ENCODE measurements at regions not wholly inside any gene's neighbourhood (a gene's known extent, or its start where the extent isn't known, plus 50 kb on each side); places are given as distances from the start of the nearest gene placed in this dataset.

DNA sequence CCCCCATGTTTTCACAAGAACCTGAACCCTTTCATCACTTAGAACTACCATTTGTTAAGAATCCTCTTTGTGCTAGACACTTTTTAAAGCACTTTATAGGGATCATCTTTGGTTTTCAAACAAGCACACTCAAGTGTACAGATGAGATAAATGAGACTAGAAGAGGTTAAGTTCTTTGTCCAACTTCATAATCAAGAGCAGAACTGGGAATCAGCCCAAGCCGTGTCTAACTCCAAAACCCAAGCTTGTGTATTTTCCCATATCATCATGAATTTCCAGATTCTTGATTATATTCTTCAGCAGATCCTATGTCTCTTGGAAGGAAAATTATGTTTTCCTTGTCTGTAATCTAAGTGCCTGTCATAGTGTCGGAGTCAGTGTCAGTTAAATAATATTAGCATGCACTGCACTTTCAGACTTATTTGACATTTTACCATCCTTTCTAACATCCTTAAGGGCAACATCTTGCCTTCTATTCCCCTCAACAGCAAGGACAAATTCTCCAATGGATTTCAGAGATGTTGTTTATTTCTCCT is 123.0 kb upstream of the SETBP1 start:
- Histone ChIP-seq H3K4me3 (no peak overlapping the region), H3K4me1 (no peaks in the 10 kb centered on the region), H3K9me3 (no peaks in the 10 kb centered on the region), H3K36me3 (no peaks in the 10 kb centered on the region), H3K27ac (no peak overlapping the region), H3K27me3 (no peaks in the 10 kb centered on the region)
- TF ChIP-seq, protein P1, sequence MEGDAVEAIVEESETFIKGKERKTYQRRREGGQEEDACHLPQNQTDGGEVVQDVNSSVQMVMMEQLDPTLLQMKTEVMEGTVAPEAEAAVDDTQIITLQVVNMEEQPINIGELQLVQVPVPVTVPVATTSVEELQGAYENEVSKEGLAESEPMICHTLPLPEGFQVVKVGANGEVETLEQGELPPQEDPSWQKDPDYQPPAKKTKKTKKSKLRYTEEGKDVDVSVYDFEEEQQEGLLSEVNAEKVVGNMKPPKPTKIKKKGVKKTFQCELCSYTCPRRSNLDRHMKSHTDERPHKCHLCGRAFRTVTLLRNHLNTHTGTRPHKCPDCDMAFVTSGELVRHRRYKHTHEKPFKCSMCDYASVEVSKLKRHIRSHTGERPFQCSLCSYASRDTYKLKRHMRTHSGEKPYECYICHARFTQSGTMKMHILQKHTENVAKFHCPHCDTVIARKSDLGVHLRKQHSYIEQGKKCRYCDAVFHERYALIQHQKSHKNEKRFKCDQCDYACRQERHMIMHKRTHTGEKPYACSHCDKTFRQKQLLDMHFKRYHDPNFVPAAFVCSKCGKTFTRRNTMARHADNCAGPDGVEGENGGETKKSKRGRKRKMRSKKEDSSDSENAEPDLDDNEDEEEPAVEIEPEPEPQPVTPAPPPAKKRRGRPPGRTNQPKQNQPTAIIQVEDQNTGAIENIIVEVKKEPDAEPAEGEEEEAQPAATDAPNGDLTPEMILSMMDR (IDR thresholded peaks at IDR 0.05) = no peak
- DNase-seq (ENCODE audit: low spot score) = no peak

DNA sequence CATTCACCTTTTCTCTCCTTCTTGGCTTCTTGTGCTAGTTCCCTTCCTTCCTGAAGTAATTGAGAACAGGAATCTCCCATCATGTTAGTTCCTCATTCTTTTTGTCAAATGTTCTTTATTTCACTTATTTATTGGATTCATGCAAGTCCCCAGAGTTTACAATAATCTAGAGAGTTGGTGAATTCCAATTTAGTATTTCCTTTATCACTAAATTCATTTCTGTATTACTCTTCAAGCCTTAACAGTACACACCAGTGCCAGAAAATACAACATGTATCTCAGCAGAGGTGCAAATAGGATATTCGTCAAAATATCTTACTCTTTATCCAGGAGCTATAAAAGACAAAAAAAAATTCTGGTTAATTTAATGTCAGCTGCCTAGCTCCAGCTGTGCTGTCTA is 121.9 kb upstream of the SETBP1 start:
- Histone ChIP-seq H3K27me3 (no peaks in the 10 kb centered on the region), H3K27ac (no peak overlapping the region), H3K36me3 (no peaks in the 10 kb centered on the region), H3K4me3 (no peak overlapping the region), H3K9me3 (no peaks in the 10 kb centered on the region), H3K4me1 (no peaks in the 10 kb centered on the region)
- no peak for DNase-seq (ENCODE audit: low spot score)
- TF ChIP-seq, protein P1 (IDR thresholded peaks at IDR 0.05) = no peak

DNA sequence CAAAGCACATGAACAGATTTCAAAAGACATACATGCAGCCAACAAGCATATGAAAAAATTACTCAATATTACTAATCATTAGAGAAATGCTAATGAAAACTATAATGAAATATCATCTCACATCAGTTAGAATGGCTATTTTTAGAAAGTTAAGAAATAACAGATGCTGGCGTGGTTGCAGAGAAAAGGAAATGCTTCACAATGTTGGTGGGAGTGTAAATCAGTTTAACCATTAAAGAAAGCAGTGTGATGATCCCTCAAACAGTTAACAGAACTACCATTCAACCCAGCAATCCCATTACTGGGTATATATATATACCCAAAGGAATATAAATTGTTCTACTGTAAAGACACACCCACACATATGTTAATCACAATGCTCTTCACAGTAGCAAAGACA is 117.7 kb upstream of the SETBP1 start:
- no peak overlapping the region for H3K27ac ChIP-seq
- H3K4me1 ChIP-seq = no peaks in the 10 kb centered on the region
- DNase-seq (ENCODE audit: low spot score) = no peak
- H3K9me3 ChIP-seq = no peaks in the 10 kb centered on the region
- H3K4me3 ChIP-seq = no peak overlapping the region
- H3K27me3 ChIP-seq = no peaks in the 10 kb centered on the region
- H3K36me3 ChIP-seq = no peaks in the 10 kb centered on the region
- TF ChIP-seq, protein P1 (IDR thresholded peaks at IDR 0.05) = no peak

DNA sequence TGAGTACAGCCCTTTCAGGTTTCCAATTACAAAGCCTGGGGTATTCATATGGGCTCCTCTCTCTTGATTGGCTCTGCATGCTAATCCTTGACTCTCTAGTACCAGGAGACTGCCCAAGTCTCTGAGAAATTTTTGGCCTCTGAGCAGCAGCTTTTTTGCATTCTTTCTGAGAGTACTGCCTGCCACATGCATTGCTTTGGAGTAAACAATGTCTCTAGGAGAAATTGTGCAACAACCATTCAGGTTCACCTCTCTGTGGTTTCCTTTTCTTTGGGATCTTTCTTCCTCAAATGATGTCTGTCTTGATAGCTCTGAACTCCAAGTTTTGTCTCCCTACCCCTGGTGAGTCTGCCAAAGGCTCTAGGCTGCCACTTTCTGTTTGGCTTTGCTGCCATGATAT is 115.8 kb upstream of the SETBP1 start:
- Histone ChIP-seq H3K36me3 (no peaks in the 10 kb centered on the region), H3K4me3 (no peak overlapping the region), H3K4me1 (no peaks in the 10 kb centered on the region), H3K27me3 (no peaks in the 10 kb centered on the region), H3K27ac (no peak overlapping the region), H3K9me3 (no peaks in the 10 kb centered on the region)
- DNase-seq (ENCODE audit: low spot score) = no peak
- TF ChIP-seq, protein P1 (IDR thresholded peaks at IDR 0.05) = no peak

DNA sequence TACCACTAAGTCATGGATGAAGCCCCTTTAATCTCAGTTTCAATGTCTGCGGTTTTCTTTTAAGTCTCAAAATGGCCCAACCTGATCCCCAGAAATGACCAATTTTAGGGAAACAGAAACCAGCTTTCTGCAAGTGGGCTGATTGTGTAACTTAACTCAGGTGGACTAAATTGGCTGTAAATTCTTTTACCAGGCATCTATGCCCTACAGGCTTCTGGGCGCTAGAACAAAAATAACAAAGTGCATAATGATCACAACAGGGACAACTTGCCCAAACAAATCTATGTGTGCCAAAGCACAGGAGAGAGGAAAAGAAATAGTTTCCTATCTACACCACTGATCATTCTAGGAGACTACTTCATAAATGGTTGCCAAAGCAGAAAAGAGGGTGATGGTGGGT is 112.3 kb upstream of the SETBP1 start:
- Histone ChIP-seq H3K27me3 (no peaks in the 10 kb centered on the region), H3K27ac (no peak overlapping the region), H3K36me3 (no peaks in the 10 kb centered on the region), H3K4me1 (no peaks in the 10 kb centered on the region), H3K4me3 (no peak overlapping the region), H3K9me3 (no peaks in the 10 kb centered on the region)
- no peak for DNase-seq (ENCODE audit: low spot score)
- TF ChIP-seq, protein P1 (IDR thresholded peaks at IDR 0.05) = no peak

DNA sequence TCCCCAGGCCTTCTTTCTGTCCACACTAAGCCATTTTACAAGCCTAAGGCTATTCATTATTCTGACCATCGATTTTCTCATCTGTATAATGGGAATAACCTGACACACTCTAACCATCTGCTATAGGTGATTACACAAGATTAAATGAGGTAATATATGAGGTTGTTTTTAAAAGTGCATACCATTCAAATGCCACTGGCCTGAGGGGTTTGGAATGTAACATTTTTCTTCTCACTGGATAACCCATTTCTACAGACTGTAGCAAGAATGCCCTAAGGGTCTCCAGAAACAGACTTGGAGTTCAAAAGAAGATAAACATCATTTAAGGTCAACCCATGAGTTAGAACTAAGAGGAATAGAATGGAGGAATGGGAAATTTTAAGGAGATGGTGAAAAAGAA is 111.7 kb upstream of the SETBP1 start:
- TF ChIP-seq, protein P1 (IDR thresholded peaks at IDR 0.05) = no peak
- Histone ChIP-seq H3K4me3 (no peak overlapping the region), H3K4me1 (no peaks in the 10 kb centered on the region), H3K36me3 (no peaks in the 10 kb centered on the region), H3K9me3 (no peaks in the 10 kb centered on the region), H3K27ac (no peak overlapping the region), H3K27me3 (no peaks in the 10 kb centered on the region)
- DNase-seq (ENCODE audit: low spot score) = no peak

All from right atrium auricular region (tissue), 2 donors.